HFF-Myc (cell line): ENCODE measurements at regions not wholly inside any gene's neighbourhood (a gene's known extent, or its start where the extent isn't known, plus 50 kb on each side); places are given as distances from the start of the nearest gene placed in this dataset.

Experiments used
- DNase-seq: peaks from one replicate; pipeline ENCODE4 v3.0.0-alpha.2; 2011; ENCODE audit warnings: low read depth; ENCODE audit errors: extremely low read depth
- H3K4me3 ChIP-seq: replicated peaks from 2 replicates; pipeline ENCODE4 v1.5.1; 2011; ENCODE audit warnings: low read depth, mild to moderate bottlenecking, control low read depth, low read length
- CTCF ChIP-seq: IDR thresholded peaks from 2 replicates; pipeline ENCODE4 v1.5.1; 2012; ENCODE audit warnings: mild to moderate bottlenecking, low read depth, low read length, control low read depth; ENCODE audit errors: missing control alignments

- DNase-seq, result no peak
- H3K4me3 ChIP-seq, result no peak overlapping the region
- no peak for TF ChIP-seq CTCF
These were observed 231.9 kb downstream of the CLIC5 start for GRCh38 chr6:45783716-45784115.

- TF ChIP-seq CTCF, result no peak
- DNase-seq, result no peak
- no peak overlapping the region for H3K4me3 ChIP-seq
These were observed 233.8 kb downstream of the CLIC5 start for GRCh38 chr6:45781890-45782289.

GRCh38 chr6:45780523-45780922, 235.1 kb downstream of the CLIC5 start:
- no peak overlapping the region for H3K4me3 ChIP-seq
- no peak for DNase-seq
- TF ChIP-seq CTCF, result no peak

- no peak overlapping the region for H3K4me3 ChIP-seq
- TF ChIP-seq CTCF, result no peak
- no peak for DNase-seq
These were observed 240.5 kb downstream of the CLIC5 start for GRCh38 chr6:45775026-45775697.

- no peak for DNase-seq
- TF ChIP-seq CTCF, result no peak
- H3K4me3 ChIP-seq, result no peak overlapping the region
These were observed 241.8 kb downstream of the CLIC5 start for GRCh38 chr6:45773906-45774305.

GRCh38 chr6:45772886-45773495, 242.7 kb downstream of the CLIC5 start:
- no peak for DNase-seq
- no peak overlapping the region for H3K4me3 ChIP-seq
- TF ChIP-seq CTCF, result no peak
